GM12892 (cell line): ENCODE measurements at regions not wholly inside any gene's neighbourhood (a gene's known extent, or its start where the extent isn't known, plus 50 kb on each side); places are given as distances from the start of the nearest gene placed in this dataset.

ENCODE experiments used
- POLR2A ChIP-seq: IDR thresholded peaks from 2 replicates; pipeline ENCODE4 v1.6.1; 2011; ENCODE audit warnings: low read depth, low read length, control low read depth
- POLR2AphosphoS5 ChIP-seq: IDR thresholded peaks from 2 replicates; pipeline ENCODE4 v1.6.1; 2011; ENCODE audit warnings: low read depth, low read length, control low read depth
- TAF1 ChIP-seq: IDR thresholded peaks from 2 replicates; pipeline ENCODE4 v1.6.1; 2011; ENCODE audit warnings: low read depth, mild to moderate bottlenecking, control low read depth, low read length, borderline replicate concordance

- TF ChIP-seq POLR2A (no peak), TAF1 (no peak), POLR2AphosphoS5 (no peak)
Observed at GRCh38 chr10:31145986-31146385, 114.3 kb upstream of the ZNF438 start.
